DND-41 (cell line): ENCODE measurements at regions not wholly inside any gene's neighbourhood (a gene's known extent, or its start where the extent isn't known, plus 50 kb on each side); places are given as distances from the start of the nearest gene placed in this dataset.

Experiments
- EZH2 ChIP-seq: IDR thresholded peaks from 3 replicates; pipeline ENCODE4 v1.6.1; 2012; ENCODE audit warnings: borderline replicate concordance, low read depth, mild to moderate bottlenecking, moderate library complexity, low read length, inconsistent platforms; ENCODE audit not compliant: severe bottlenecking
- TF ChIP-seq, protein P1 (sequence below): IDR thresholded peaks from 2 replicates; pipeline ENCODE4 v1.5.1; 2012; ENCODE audit warnings: borderline replicate concordance, low read length, moderate library complexity, mild to moderate bottlenecking; ENCODE audit not compliant: poor library complexity, severe bottlenecking; ENCODE audit errors: extremely low read depth

DNA sequence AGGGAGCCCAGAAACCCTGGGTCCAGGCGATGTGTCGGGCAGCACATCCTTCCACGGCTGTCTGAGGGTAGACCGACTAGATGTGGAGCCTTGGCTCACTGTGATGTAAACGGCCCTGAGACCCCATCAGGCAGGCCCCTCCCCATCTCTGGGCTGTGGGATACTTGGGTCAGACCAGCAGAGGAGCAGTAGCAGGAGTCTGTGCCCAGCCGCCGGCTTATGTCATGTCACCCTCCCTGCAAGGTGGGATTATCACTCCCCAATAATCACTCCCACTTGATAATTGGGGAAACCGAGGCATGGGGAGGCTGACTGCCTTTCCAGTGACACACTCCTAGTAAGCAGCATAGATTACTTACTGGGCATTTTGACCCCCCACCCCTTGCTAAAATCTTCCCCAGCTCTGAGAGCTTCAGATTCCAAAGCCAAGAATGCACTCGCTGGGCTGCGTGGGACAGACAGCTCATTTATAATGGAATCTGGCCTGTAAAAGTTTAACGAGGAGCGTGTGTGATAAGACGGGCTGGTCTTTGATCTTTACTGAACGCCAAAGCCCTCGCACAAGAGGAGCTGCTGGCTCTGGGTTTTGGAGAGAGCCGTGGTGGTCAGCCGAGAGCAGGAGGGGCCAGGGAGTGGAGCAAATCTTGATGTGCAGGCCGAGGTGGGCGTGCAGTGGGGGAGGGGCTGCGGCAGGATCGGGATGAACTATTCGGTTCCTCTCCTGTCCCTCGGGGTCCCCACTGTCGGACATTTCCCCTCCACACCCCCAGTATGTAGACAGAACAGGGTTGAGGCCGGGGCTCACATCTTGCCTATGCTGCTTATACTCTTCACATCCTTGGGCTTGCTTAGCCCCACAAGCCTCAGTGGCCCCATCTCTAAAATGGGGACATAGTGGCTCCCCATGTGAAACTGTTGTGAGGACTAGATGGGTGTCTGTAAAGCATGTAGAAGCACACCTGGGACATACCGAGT, 200.0 kb downstream of the GLI2 start:
- TF ChIP-seq EZH2 = no peak
- TF ChIP-seq, protein P1, sequence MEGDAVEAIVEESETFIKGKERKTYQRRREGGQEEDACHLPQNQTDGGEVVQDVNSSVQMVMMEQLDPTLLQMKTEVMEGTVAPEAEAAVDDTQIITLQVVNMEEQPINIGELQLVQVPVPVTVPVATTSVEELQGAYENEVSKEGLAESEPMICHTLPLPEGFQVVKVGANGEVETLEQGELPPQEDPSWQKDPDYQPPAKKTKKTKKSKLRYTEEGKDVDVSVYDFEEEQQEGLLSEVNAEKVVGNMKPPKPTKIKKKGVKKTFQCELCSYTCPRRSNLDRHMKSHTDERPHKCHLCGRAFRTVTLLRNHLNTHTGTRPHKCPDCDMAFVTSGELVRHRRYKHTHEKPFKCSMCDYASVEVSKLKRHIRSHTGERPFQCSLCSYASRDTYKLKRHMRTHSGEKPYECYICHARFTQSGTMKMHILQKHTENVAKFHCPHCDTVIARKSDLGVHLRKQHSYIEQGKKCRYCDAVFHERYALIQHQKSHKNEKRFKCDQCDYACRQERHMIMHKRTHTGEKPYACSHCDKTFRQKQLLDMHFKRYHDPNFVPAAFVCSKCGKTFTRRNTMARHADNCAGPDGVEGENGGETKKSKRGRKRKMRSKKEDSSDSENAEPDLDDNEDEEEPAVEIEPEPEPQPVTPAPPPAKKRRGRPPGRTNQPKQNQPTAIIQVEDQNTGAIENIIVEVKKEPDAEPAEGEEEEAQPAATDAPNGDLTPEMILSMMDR = no peak
